Loucy (cell line): ENCODE measurements at regions not wholly inside any gene's neighbourhood (a gene's known extent, or its start where the extent isn't known, plus 50 kb on each side); places are given as distances from the start of the nearest gene placed in this dataset.

Source experiments
- H2AFZ ChIP-seq: fragments of 200-600 bp; sonication (generic); 2 replicates; pipeline ENCODE4 v1.6.0; 2016; ENCODE audit warnings: antibody characterized with exemption, mild to moderate bottlenecking, low read length, moderate library complexity
- H3F3A ChIP-seq: fragments of 200-600 bp; 2 replicates; pipeline ENCODE4 v1.6.0; 2016; ENCODE audit warnings: antibody characterized with exemption, low read depth, mild to moderate bottlenecking
- H3K27me3 ChIP-seq: fragments of 200-600 bp; sonication (generic); 2 replicates; pipeline ENCODE4 v1.6.1; 2014; ENCODE audit warnings: low read length, mild to moderate bottlenecking; ENCODE audit not compliant: insufficient read depth, poor library complexity, severe bottlenecking
- H3K36me3 ChIP-seq: fragments of 200-600 bp; sonication (generic); 2 replicates; pipeline ENCODE4 v1.6.1; 2016; ENCODE audit warnings: low read length; ENCODE audit not compliant: insufficient read depth
- H3K4me1 ChIP-seq: fragments of 200-600 bp; sonication (generic); 2 replicates; pipeline ENCODE4 v1.5.1; 2014; ENCODE audit warnings: low read length, mild to moderate bottlenecking; ENCODE audit not compliant: insufficient read depth, poor library complexity, severe bottlenecking
- H3K4me2 ChIP-seq: fragments of 200-600 bp; sonication (generic); 2 replicates; pipeline ENCODE4 v1.6.0; 2014; ENCODE audit warnings: antibody characterized with exemption, low read length, low read depth, mild to moderate bottlenecking; ENCODE audit not compliant: poor library complexity, severe bottlenecking
- H3K4me3 ChIP-seq: fragments of 200-600 bp; sonication (generic); 2 replicates; pipeline ENCODE4 v1.5.1; 2014; ENCODE audit warnings: low read length, mild to moderate bottlenecking, mixed read lengths; ENCODE audit not compliant: poor library complexity, severe bottlenecking
- H3K79me2 ChIP-seq: fragments of 200-600 bp; sonication (generic); 2 replicates; pipeline ENCODE4 v1.6.1; 2014; ENCODE audit warnings: low read length; ENCODE audit not compliant: insufficient read depth
- H3K9ac ChIP-seq: fragments of 200-600 bp; sonication (generic); 2 replicates; pipeline ENCODE4 v1.6.0; 2014; ENCODE audit warnings: mild to moderate bottlenecking, low read depth, low read length, moderate library complexity; ENCODE audit not compliant: poor library complexity, severe bottlenecking
- H3K9me2 ChIP-seq: fragments of 200-600 bp; sonication (generic); replicated peaks from 2 replicates; pipeline ENCODE4 v1.6.1; 2016; ENCODE audit warnings: low read depth, low read length, mixed read lengths
- H3K9me3 ChIP-seq: fragments of 200-600 bp; sonication (generic); 2 replicates; pipeline ENCODE4 v1.6.1; 2014; ENCODE audit warnings: mild to moderate bottlenecking, antibody characterized with exemption, low read length, low read depth; ENCODE audit not compliant: insufficient read depth
- H4K20me1 ChIP-seq: fragments of 200-600 bp; sonication (generic); 2 replicates; pipeline ENCODE4 v1.6.0; 2014; ENCODE audit warnings: antibody characterized with exemption, low read length, mild to moderate bottlenecking; ENCODE audit not compliant: insufficient read depth, poor library complexity, severe bottlenecking
- EZH2phosphoT487 ChIP-seq: fragments of 200-600 bp; IDR thresholded peaks from 2 replicates; pipeline ENCODE4 v1.6.1; 2018; ENCODE audit warnings: antibody characterized with exemption, mild to moderate bottlenecking, moderate library complexity, borderline replicate concordance
- TF ChIP-seq, protein P1 (sequence below): fragments of 200-600 bp; sonication (generic); conservative IDR thresholded peaks from 2 replicates; pipeline ENCODE4 v1.5.1; 2014; ENCODE audit warnings: mild to moderate bottlenecking, antibody characterized with exemption, low read length

- Histone ChIP-seq H3F3A (no peaks in the 10 kb centered on the region), H2AFZ (no peak overlapping the region), H3K9me3 (no peaks in the 10 kb centered on the region), H3K4me1 (no peaks in the 10 kb centered on the region), H3K79me2 (no peaks in the 10 kb centered on the region), H3K4me2 (no peak overlapping the region), H3K4me3 (no peak overlapping the region), H3K27me3 (no peaks in the 10 kb centered on the region), H4K20me1 (no peaks in the 10 kb centered on the region), H3K9ac (no peak overlapping the region), H3K9me2 (no peaks in the 10 kb centered on the region), H3K36me3 (no peaks in the 10 kb centered on the region)
- TF ChIP-seq, protein P1, sequence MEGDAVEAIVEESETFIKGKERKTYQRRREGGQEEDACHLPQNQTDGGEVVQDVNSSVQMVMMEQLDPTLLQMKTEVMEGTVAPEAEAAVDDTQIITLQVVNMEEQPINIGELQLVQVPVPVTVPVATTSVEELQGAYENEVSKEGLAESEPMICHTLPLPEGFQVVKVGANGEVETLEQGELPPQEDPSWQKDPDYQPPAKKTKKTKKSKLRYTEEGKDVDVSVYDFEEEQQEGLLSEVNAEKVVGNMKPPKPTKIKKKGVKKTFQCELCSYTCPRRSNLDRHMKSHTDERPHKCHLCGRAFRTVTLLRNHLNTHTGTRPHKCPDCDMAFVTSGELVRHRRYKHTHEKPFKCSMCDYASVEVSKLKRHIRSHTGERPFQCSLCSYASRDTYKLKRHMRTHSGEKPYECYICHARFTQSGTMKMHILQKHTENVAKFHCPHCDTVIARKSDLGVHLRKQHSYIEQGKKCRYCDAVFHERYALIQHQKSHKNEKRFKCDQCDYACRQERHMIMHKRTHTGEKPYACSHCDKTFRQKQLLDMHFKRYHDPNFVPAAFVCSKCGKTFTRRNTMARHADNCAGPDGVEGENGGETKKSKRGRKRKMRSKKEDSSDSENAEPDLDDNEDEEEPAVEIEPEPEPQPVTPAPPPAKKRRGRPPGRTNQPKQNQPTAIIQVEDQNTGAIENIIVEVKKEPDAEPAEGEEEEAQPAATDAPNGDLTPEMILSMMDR, result no peak
- no peak for TF ChIP-seq EZH2phosphoT487
These were observed 694.2 kb downstream of the BRINP3 start for GRCh38 chr1:189783456-189783855.

DNA sequence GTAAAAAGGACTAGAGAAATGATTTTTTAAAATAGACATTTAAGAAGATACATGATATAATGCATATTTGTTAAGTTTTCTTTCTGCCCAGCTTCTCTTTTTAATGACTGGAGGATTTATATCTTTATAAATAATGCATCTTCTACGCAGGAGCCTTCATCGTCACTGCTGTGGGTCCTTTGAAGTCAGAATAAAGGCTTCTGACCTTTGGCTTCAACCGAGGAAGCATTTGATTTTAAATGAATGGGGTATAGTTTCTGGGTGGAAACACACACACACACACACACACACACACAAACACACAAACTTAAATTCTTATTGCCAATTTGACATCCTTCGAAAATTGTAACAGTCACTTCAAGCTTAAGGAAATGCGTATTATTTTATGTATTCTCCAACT, 690.9 kb downstream of the BRINP3 start:
- no peaks in the 10 kb centered on the region for H3K36me3 ChIP-seq
- no peak overlapping the region for H3K4me2 ChIP-seq
- H3K9me3 ChIP-seq, result no peaks in the 10 kb centered on the region
- no peak overlapping the region for H3K4me3 ChIP-seq
- H3F3A ChIP-seq, result no peaks in the 10 kb centered on the region
- no peaks in the 10 kb centered on the region for H3K27me3 ChIP-seq
- H2AFZ ChIP-seq, result no peak overlapping the region
- H4K20me1 ChIP-seq, result no peaks in the 10 kb centered on the region
- H3K9ac ChIP-seq, result no peak overlapping the region
- no peak for TF ChIP-seq EZH2phosphoT487
- TF ChIP-seq, protein P1, result no peak
- H3K4me1 ChIP-seq, result no peaks in the 10 kb centered on the region
- no peaks in the 10 kb centered on the region for H3K9me2 ChIP-seq
- no peaks in the 10 kb centered on the region for H3K79me2 ChIP-seq

DNA sequence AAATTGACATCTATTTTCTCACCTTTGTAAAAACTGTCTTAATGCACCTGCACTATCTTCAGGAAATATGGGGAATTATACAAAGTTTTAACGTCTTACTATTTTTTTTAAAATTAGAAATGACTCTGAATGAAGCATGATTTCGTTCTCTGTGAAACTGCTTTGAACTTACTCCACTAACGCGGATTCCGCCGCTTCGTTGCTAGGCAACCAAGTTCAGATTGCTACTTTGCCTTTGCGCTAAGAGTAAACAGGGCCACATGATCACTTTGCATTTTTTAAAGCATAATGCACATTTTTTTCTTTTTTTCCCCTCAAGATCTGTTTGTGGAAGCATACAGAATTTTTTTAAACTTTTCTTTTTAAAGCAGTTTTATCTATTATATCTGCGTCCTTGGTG, 690.5 kb downstream of the BRINP3 start:
- Histone ChIP-seq H3K79me2 (no peaks in the 10 kb centered on the region), H3K27me3 (no peaks in the 10 kb centered on the region), H4K20me1 (no peaks in the 10 kb centered on the region), H3K9ac (no peak overlapping the region), H2AFZ (no peak overlapping the region), H3K4me2 (no peak overlapping the region), H3K9me3 (no peaks in the 10 kb centered on the region), H3K4me3 (no peak overlapping the region), H3F3A (no peaks in the 10 kb centered on the region), H3K36me3 (no peaks in the 10 kb centered on the region), H3K4me1 (no peaks in the 10 kb centered on the region), H3K9me2 (no peaks in the 10 kb centered on the region)
- no peak for TF ChIP-seq EZH2phosphoT487
- TF ChIP-seq, protein P1, result no peak
